HS-5 (cell line): ENCODE measurements at regions not wholly inside any gene's neighbourhood (a gene's known extent, or its start where the extent isn't known, plus 50 kb on each side); places are given as distances from the start of the nearest gene placed in this dataset.

Experiments used
- DNase-seq: peaks from one replicate; pipeline ENCODE4 v3.0.0-alpha.2; 2012; ENCODE audit warnings: low read depth

GRCh38 chr6:143594647-143595046, 83.1 kb upstream of the PHACTR2 start:
- no peak for DNase-seq

GRCh38 chr6:143592335-143592734, 80.8 kb upstream of the FUCA2 start:
- no peak for DNase-seq

- DNase-seq, result no peak
These were observed 79.9 kb upstream of the FUCA2 start for GRCh38 chr6:143591441-143591840.

DNA sequence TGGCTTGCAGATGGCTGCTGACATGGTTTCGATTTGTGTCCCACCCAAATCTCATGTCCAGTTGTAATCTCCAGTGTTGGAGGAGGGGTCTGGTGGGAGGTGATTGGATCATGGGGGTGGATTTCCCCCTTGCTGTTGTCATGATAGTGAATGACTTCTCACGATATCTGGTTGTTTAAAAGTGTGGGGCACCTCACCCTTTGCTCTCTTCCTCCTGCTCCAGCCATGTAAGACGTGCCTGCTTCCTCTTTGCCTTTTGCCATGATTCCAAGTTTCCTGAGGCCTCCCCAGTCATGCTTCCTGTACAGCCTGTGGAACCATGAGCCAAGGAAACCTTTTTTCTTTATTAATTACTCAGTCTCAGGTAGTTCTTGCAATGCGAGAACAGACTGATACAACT, 77.6 kb upstream of the FUCA2 start:
- DNase-seq, result no peak

- DNase-seq, result no peak
These were observed 75.0 kb upstream of the FUCA2 start for GRCh38 chr6:143586557-143586956.

DNA sequence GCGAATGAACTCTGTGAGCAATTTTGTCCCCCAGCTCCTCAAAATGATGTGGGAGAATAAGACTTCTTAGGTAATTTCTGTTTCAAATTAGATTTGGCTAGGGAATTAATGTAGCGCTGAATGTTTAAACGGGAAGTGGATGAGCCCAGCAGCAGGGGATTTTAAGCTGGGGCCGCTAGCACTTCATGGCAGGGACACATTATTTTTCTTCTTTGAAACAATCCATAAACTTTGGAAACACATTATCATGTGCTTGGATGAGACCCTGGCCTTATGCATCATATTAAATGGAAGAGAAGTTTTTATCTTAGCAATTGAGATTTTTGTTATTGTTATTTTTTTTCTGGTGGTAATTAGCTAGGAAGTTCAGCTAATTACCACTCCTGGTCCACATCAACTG, 74.2 kb upstream of the FUCA2 start:
- no peak for DNase-seq

- no peak for DNase-seq
These were observed 73.7 kb upstream of the FUCA2 start for GRCh38 chr6:143585241-143585640.

GRCh38 chr6:143583542-143584327, 72.2 kb upstream of the FUCA2 start:
- DNase-seq, result peak; percentile 24

DNA sequence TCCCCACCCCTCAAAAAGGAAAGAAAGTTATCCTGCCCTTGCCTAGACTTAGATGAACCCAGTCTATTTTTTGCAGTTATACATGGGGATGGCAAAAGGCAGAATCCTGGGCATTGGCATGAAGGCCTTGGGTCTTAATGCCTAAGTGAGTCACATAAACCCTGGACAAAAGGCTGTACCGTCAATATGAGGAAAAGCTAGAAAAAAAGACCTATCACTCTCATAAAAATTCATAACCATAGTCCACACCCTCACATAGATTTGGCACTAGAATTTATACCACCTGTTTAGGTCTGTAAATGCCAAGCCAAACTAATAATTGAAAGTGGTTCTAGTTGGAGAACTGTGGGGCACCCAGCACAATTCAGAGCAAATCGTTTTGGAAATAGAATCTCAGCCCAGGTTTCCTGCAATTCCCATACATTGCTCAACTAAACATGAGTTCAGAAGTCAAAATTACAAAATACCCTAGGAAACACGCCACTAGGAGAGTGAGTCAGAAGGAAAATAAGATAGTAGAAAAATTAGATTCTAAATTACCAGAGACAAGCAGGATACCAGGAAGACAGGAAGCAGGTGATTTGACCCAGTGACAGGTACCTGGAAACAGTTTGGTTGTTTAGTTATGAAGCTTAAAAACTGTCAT, 70.4 kb upstream of the FUCA2 start:
- DNase-seq, result peak; percentile 34

DNA sequence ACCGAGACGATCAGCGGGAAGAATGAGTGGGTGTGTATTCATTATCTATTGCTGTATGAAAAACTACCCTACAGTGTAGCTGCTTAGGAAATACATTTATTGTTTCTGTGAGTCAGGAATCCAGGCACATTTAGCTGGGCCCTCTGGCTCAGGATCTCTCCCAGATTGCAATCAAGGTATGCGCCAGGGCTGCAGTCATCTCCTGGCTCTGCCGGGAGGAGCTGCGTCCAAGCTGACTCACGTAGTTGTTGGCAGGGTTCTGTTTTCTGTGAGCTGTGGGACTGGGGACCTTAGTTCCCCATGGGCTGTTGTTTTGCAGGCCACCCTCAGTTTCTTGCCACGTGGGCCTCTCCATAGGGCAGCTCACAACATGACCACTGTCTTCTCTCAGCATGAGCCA, 68.2 kb upstream of the FUCA2 start:
- DNase-seq, result peak; percentile 67

DNA sequence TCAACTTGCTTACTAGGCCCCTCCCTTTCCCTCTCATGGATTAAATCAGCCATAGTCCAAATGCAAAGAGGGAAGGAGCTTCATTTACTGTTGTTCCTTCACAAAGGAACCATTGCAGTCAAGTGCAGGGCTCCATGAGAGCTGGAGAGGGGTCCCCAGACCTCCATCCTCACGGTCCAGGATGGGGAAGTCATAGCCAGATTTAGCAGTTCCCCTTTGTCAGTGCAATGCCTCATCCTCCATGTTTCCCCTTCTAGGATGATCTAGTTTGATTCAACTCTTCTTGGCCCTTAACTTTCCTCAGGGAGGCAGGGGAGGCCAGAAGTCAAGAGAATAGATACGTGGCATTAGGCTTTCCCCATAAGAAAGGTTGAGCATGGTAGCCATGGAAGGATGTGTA, 66.5 kb upstream of the FUCA2 start:
- DNase-seq, result no peak

GRCh38 chr6:143575901-143576426, 64.4 kb upstream of the FUCA2 start:
- DNase-seq, result no peak

- peak; percentile 64 for DNase-seq
These were observed 63.9 kb upstream of the FUCA2 start for GRCh38 chr6:143575440-143575839.

DNA sequence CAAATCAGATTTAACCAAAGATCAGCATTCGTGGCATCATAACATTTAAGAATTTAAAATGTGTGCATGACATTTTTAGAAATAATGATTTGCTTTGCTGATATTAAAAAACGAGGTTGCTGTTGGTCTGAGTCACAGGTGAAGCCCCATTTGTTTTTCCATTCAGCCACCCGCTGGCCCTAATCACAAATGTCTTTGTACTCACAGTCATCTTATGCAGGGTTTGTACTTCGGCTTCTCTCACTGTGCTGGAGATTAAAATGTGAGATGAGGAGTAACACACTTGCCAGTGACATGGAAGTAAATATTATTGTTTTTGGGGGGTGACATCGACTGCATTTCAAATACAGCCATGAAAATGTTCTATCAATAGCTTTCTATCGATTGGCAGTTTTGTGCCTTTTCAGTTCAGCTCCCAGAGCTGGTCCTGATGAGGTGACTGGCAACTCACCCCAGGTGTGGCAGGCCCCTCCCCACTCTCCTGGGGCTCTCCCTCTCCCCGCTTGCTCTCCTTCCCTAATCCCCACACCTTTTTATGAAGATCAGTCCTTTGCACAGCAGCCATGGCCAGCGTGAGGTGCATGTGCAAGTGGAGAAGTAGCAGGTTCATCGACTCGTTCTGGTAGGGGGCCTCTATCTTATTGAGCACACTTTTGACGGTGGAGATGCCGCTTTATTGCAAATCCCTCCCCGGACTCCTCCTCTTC, 58.8 kb upstream of the FUCA2 start:
- no peak for DNase-seq

GRCh38 chr6:143569040-143569439, 57.5 kb upstream of the FUCA2 start:
- DNase-seq, result no peak

- no peak for DNase-seq
These were observed 53.0 kb upstream of the FUCA2 start for GRCh38 chr6:143564484-143565017.

GRCh38 chr6:143562143-143562542, 50.6 kb upstream of the FUCA2 start:
- no peak for DNase-seq
